Tongue (tissue), 1 donor: ENCODE measurements at regions not wholly inside any gene's neighbourhood (a gene's known extent, or its start where the extent isn't known, plus 50 kb on each side); places are given as distances from the start of the nearest gene placed in this dataset.
"Not testable (repeated sequence)": the region's sequence is repeated elsewhere in the genome, so short reads cannot be mapped to it uniquely, and the experiment has no call there.

Source experiments
- DNase-seq: peaks from one replicate; pipeline ENCODE4 v3.0.0-alpha.2; 2015

- DNase-seq = peak; percentile 88
Measured at GRCh38 chrX:110964786-110965185, 131.2 kb upstream of the PAK3 start.

GRCh38 chrX:110962451-110962850, 133.5 kb upstream of the PAK3 start:
- no peak for DNase-seq

GRCh38 chrX:110955706-110956105, 140.3 kb upstream of the PAK3 start:
- DNase-seq = no peak

GRCh38 chrX:110954428-110955100, 141.4 kb upstream of the PAK3 start:
- DNase-seq = no peak

- no peak for DNase-seq
Measured at GRCh38 chrX:110951472-110952269, 144.3 kb upstream of the PAK3 start.

GRCh38 chrX:110944751-110945675, 149.4 kb upstream of the CHRDL1 start:
- peak; percentile 1 for DNase-seq

GRCh38 chrX:110944311-110944750, 148.7 kb upstream of the CHRDL1 start:
- DNase-seq = peak; percentile 13

GRCh38 chrX:110941906-110942305, 146.3 kb upstream of the CHRDL1 start:
- no peak for DNase-seq

GRCh38 chrX:110938977-110939732, 143.5 kb upstream of the CHRDL1 start:
- DNase-seq = no peak

- no peak for DNase-seq
Measured at GRCh38 chrX:110924871-110925270, 129.3 kb upstream of the CHRDL1 start.

- peak; percentile 56 for DNase-seq
Measured at GRCh38 chrX:110920991-110921390, 125.4 kb upstream of the CHRDL1 start.

- DNase-seq = no peak
Measured at GRCh38 chrX:110915570-110915969, 120.0 kb upstream of the CHRDL1 start.

GRCh38 chrX:110915111-110915510, 119.5 kb upstream of the CHRDL1 start:
- DNase-seq = peak; percentile 53

GRCh38 chrX:110914281-110914680, 118.7 kb upstream of the CHRDL1 start:
- peak; percentile 4 for DNase-seq

- DNase-seq = not testable (repeated sequence)
Measured at GRCh38 chrX:110904747-110905146, 109.1 kb upstream of the CHRDL1 start.

GRCh38 chrX:110881971-110882370, 86.4 kb upstream of the CHRDL1 start:
- DNase-seq = no peak

- DNase-seq = peak; percentile 70
Measured at GRCh38 chrX:110877326-110877725, 81.7 kb upstream of the CHRDL1 start.

- no peak for DNase-seq
Measured at GRCh38 chrX:110871839-110872238, 76.2 kb upstream of the CHRDL1 start.

GRCh38 chrX:110866421-110866820, 70.8 kb upstream of the CHRDL1 start:
- DNase-seq = no peak

GRCh38 chrX:110863883-110864282, 68.3 kb upstream of the CHRDL1 start:
- no peak for DNase-seq

GRCh38 chrX:110858565-110858964, 62.9 kb upstream of the CHRDL1 start:
- DNase-seq = no peak

GRCh38 chrX:110853610-110854009, 58.0 kb upstream of the CHRDL1 start:
- peak; percentile 62 for DNase-seq
